Progenitor cell of endocrine pancreas (in vitro differentiated cells): ENCODE measurements at regions not wholly inside any gene's neighbourhood (a gene's known extent, or its start where the extent isn't known, plus 50 kb on each side); places are given as distances from the start of the nearest gene placed in this dataset.

ENCODE experiments used
- DNase-seq: peaks from one replicate; pipeline ENCODE4 v3.0.0; 2021; ENCODE audit warnings: low spot score; ENCODE audit not compliant: unreplicated experiment
- H3K27ac Mint-ChIP-seq: 2 replicates; pipeline ENCODE4 v1.8.0; 2021; ENCODE audit warnings: mild to moderate bottlenecking, moderate library complexity, mixed read lengths
- H3K27me3 Mint-ChIP-seq: 2 replicates; pipeline ENCODE4 v1.8.0; 2021; ENCODE audit warnings: mixed read lengths
- H3K36me3 Mint-ChIP-seq: 2 replicates; pipeline ENCODE4 v1.8.0; 2022; ENCODE audit warnings: mixed read lengths; ENCODE audit not compliant: insufficient read depth
- H3K4me1 Mint-ChIP-seq: 2 replicates; pipeline ENCODE4 v1.8.0; 2021; ENCODE audit warnings: low read depth, mixed read lengths
- H3K4me3 Mint-ChIP-seq: 2 replicates; pipeline ENCODE4 v1.8.0; 2021; ENCODE audit warnings: low read depth, mild to moderate bottlenecking, moderate library complexity, mixed read lengths
- H3K9me3 Mint-ChIP-seq: 2 replicates; pipeline ENCODE4 v1.8.0; 2021; ENCODE audit warnings: low read depth, mixed read lengths
- TF ChIP-seq, protein P1 (sequence below): fragments of 200-600 bp; sonication (generic); IDR thresholded peaks from one replicate; pipeline ENCODE4 v1.5.0; 2021; ENCODE audit warnings: antibody characterized with exemption, mild to moderate bottlenecking; ENCODE audit not compliant: unreplicated experiment

DNA sequence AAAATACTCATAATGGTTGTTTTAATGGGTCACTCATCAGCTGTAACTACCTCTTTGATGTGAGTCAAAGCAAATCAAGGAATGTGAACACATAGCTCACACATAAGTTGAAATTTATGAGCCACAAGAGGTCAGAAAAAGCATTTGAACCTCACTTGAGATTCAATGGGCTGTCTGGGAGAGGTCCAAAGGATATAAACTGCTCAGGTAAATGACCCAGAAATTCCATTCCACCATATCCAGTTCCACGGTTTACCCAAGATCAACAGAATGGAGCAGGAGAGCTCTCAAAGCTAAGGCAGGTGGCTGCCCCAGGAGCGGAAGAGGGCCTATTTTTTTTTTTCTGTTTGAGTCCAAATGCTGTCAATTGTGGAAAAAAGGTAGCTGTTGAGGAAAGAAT, 464.1 kb downstream of the TNS1 start:
- no peak overlapping the region for H3K27ac Mint-ChIP-seq
- no peak overlapping the region for H3K4me3 Mint-ChIP-seq
- peaks cover 10% of the 10 kb centered on the region for H3K9me3 Mint-ChIP-seq
- H3K36me3 Mint-ChIP-seq: no peaks in the 10 kb centered on the region
- H3K4me1 Mint-ChIP-seq: peaks cover 17% of the 10 kb centered on the region
- TF ChIP-seq, protein P1, sequence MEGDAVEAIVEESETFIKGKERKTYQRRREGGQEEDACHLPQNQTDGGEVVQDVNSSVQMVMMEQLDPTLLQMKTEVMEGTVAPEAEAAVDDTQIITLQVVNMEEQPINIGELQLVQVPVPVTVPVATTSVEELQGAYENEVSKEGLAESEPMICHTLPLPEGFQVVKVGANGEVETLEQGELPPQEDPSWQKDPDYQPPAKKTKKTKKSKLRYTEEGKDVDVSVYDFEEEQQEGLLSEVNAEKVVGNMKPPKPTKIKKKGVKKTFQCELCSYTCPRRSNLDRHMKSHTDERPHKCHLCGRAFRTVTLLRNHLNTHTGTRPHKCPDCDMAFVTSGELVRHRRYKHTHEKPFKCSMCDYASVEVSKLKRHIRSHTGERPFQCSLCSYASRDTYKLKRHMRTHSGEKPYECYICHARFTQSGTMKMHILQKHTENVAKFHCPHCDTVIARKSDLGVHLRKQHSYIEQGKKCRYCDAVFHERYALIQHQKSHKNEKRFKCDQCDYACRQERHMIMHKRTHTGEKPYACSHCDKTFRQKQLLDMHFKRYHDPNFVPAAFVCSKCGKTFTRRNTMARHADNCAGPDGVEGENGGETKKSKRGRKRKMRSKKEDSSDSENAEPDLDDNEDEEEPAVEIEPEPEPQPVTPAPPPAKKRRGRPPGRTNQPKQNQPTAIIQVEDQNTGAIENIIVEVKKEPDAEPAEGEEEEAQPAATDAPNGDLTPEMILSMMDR: no peak
- DNase-seq: no peak
- H3K27me3 Mint-ChIP-seq: no peaks in the 10 kb centered on the region

- TF ChIP-seq, protein P1: no peak
- no peak overlapping the region for H3K27ac Mint-ChIP-seq
- H3K9me3 Mint-ChIP-seq: peaks cover 4% of the 10 kb centered on the region
- H3K36me3 Mint-ChIP-seq: no peaks in the 10 kb centered on the region
- no peaks in the 10 kb centered on the region for H3K27me3 Mint-ChIP-seq
- no peak overlapping the region for H3K4me3 Mint-ChIP-seq
- DNase-seq: no peak
- H3K4me1 Mint-ChIP-seq: peaks cover 21% of the 10 kb centered on the region
Observed at GRCh38 chr2:217535957-217536708, 466.7 kb downstream of the TNS1 start.

- DNase-seq: no peak
- Mint-ChIP-seq H3K27ac (no peak overlapping the region), H3K9me3 (peaks cover 4% of the 10 kb centered on the region), H3K4me3 (no peak overlapping the region), H3K4me1 (peaks cover 11% of the 10 kb centered on the region), H3K27me3 (peaks cover 4% of the 10 kb centered on the region), H3K36me3 (no peaks in the 10 kb centered on the region)
- TF ChIP-seq, protein P1: no peak
Observed at GRCh38 chr2:217530392-217531090, 472.3 kb downstream of the TNS1 start.

DNA sequence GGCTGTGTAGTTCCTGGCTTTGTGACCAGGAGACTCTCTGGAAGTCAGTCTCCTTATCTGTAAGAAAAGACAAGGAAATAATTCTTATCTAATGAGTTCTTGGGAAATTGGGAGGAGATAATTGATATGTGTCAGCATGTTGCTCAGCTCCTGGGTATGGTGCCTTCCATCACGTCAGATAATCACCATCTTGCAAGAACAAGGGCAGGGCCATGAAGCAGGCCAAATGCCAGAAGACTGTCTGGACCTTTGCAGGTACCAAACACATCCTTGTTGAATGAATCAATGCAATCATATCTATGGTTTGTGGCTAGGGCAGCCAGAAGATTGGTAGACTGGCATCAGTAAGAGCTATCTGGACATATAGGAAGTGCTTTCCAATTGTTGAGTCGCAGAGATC, 473.5 kb downstream of the TNS1 start:
- H3K9me3 Mint-ChIP-seq: peaks cover 4% of the 10 kb centered on the region
- H3K27ac Mint-ChIP-seq: no peak overlapping the region
- DNase-seq: no peak
- H3K4me1 Mint-ChIP-seq: peaks cover 11% of the 10 kb centered on the region
- no peaks in the 10 kb centered on the region for H3K36me3 Mint-ChIP-seq
- no peak overlapping the region for H3K4me3 Mint-ChIP-seq
- TF ChIP-seq, protein P1: no peak
- peaks cover 4% of the 10 kb centered on the region for H3K27me3 Mint-ChIP-seq

GRCh38 chr2:217527590-217528202, 475.1 kb downstream of the TNS1 start:
- Mint-ChIP-seq H3K4me3 (no peak overlapping the region), H3K9me3 (peaks cover 2% of the 10 kb centered on the region), H3K27me3 (peaks cover 4% of the 10 kb centered on the region), H3K36me3 (no peaks in the 10 kb centered on the region), H3K27ac (no peak overlapping the region), H3K4me1 (peaks cover 11% of the 10 kb centered on the region)
- no peak for DNase-seq
- TF ChIP-seq, protein P1: no peak
